A549 (cell line): ENCODE measurements at regions not wholly inside any gene's neighbourhood (a gene's known extent, or its start where the extent isn't known, plus 50 kb on each side); places are given as distances from the start of the nearest gene placed in this dataset.

Experiments
- ATAC-seq, 2 experiments: fragments of 200-7000 bp in 1 of 2; fragments of >200 bp in 1 of 2; cut with Nextera tagmentation in 1 of 2; cut with Tn5 transposase in 1 of 2; 3 replicates each; pipeline versions ENCODE4 v1.8.0 to v1.9.1; 2018 to 2020; ENCODE audit warnings: mild to moderate bottlenecking in 1 of 2, moderate library complexity in 1 of 2
- CTCF ChIA-PET: fragments of 300-600 bp; sonication (Branson Sonifier 250); formaldehyde crosslinking; extraction: SDS; loops from one replicate; lab custom pipeline; 2021; ENCODE audit warnings: antibody characterized with exemption, inconsistent platforms; lab: Yijun Ruan, JAX
- POLR2A ChIA-PET: fragments of 350-600 bp; formaldehyde crosslinking; extraction: SDS; loops from one replicate; lab custom pipeline; 2021; ENCODE audit warnings: antibody characterized with exemption, inconsistent platforms; lab: Yijun Ruan, JAX
- DNase-seq, 2 experiments: peaks; one replicate each; pipeline versions ENCODE4 v3.0.0 to v3.0.0-alpha.2; 2011 to 2016; ENCODE audit warnings: low read depth in 1 of 2, low spot score in 1 of 2
- FAIRE-seq: peaks from 2 replicates; lab custom pipeline; 2011; peaks lifted over from hg19 to GRCh38; lab: Jason Lieb, UNC
- H3K27ac ChIP-seq, 2 experiments: fragments of >200 bp; sonication (Bioruptor Twin); formaldehyde crosslinking; 3 replicates each; pipeline ENCODE4 v1.5.1; 2016 to 2017
- H3K4me1 ChIP-seq: fragments of >200 bp; sonication (Bioruptor Twin); formaldehyde crosslinking; 3 replicates; pipeline ENCODE4 v1.6.1; 2016
- H3K4me2 ChIP-seq: fragments of >200 bp; sonication (Bioruptor Twin); formaldehyde crosslinking; 3 replicates; pipeline ENCODE4 v1.6.1; 2016
- H3K4me3 ChIP-seq: fragments of >200 bp; sonication (Bioruptor Twin); formaldehyde crosslinking; 3 replicates; pipeline ENCODE4 v1.5.1; 2016
- H3K9me3 ChIP-seq: fragments of >200 bp; sonication (Bioruptor Twin); formaldehyde crosslinking; 3 replicates; pipeline ENCODE4 v1.6.1; 2016
- ATOH8 ChIP-seq: fragments of 250-450 bp; sonication (Bioruptor Pico); IDR thresholded peaks from 2 replicates; pipeline ENCODE4 v1.5.0; 2020; ENCODE audit warnings: low read depth, mild to moderate bottlenecking, moderate library complexity
- BHLHE40 ChIP-seq: IDR thresholded peaks from 2 replicates; pipeline ENCODE4 v1.6.1; 2012; ENCODE audit warnings: low read depth, low read length, inconsistent platforms
- CEBPB ChIP-seq, 2 experiments: fragments of >200 bp in 1 of 2; sonication (Bioruptor Twin) in 1 of 2; formaldehyde crosslinking in 1 of 2; IDR thresholded peaks; 2 replicates each; pipeline ENCODE4 v1.6.1; 2012 to 2016
- CHD2 ChIP-seq: fragments of 150-350 bp; IDR thresholded peaks from 2 replicates; pipeline ENCODE4 v1.6.1; 2014; ENCODE audit warnings: low read length; ENCODE audit not compliant: partially characterized antibody
- CHD4 ChIP-seq: fragments of 200-600 bp; sonication (generic); IDR thresholded peaks from 2 replicates; pipeline ENCODE4 v1.6.1; 2016; ENCODE audit warnings: antibody characterized with exemption, mild to moderate bottlenecking, borderline replicate concordance
- EHMT2 ChIP-seq: fragments of 200-600 bp; sonication (generic); IDR thresholded peaks from 2 replicates; pipeline ENCODE4 v1.6.1; 2016; ENCODE audit warnings: antibody characterized with exemption, low read depth, mild to moderate bottlenecking, moderate library complexity
- EP300 ChIP-seq, 2 experiments: fragments of >200 bp; sonication (Bioruptor Twin); formaldehyde crosslinking; IDR thresholded peaks; 2 replicates in 1 of 2; 3 replicates in 1 of 2; pipeline ENCODE4 v1.6.1; 2016 to 2017
- ESRRA ChIP-seq: fragments of 150-350 bp; IDR thresholded peaks from 2 replicates; pipeline ENCODE4 v1.6.1; 2014; ENCODE audit warnings: mild to moderate bottlenecking, low read length, borderline replicate concordance
- FOSL2 ChIP-seq, 2 experiments: fragments of 450-650 bp in 1 of 2; fragments of >200 bp in 1 of 2; sonication (Bioruptor Twin) in 1 of 2; formaldehyde crosslinking; IDR thresholded peaks; 2 replicates each; pipeline versions ENCODE4 v1.5.0 to v1.6.1; 2016 to 2020; ENCODE audit warnings: mild to moderate bottlenecking in 1 of 2, moderate library complexity in 1 of 2
- GATA3 ChIP-seq: IDR thresholded peaks from 2 replicates; pipeline ENCODE4 v1.6.1; 2012; ENCODE audit warnings: borderline replicate concordance
- HES2 ChIP-seq: fragments of >200 bp; sonication (Bioruptor Twin); formaldehyde crosslinking; IDR thresholded peaks from 2 replicates; pipeline ENCODE4 v1.6.1; 2016
- HOXA7 ChIP-seq: fragments of 250-450 bp; sonication (Bioruptor Pico); IDR thresholded peaks from 2 replicates; pipeline ENCODE4 v1.5.0; 2020; ENCODE audit warnings: mild to moderate bottlenecking, moderate library complexity
- JUN ChIP-seq, 2 experiments: fragments of >200 bp; sonication (Bioruptor Twin); formaldehyde crosslinking; IDR thresholded peaks; 2 replicates in 1 of 2; 3 replicates in 1 of 2; pipeline ENCODE4 v1.6.1; 2016 to 2017
- MAZ ChIP-seq: fragments of 150-350 bp; IDR thresholded peaks from 2 replicates; pipeline ENCODE4 v1.6.1; 2014; ENCODE audit warnings: antibody characterized with exemption, low read depth, low read length, borderline replicate concordance
- NFE2L2 ChIP-seq: fragments of 150-350 bp; conservative IDR thresholded peaks from 2 replicates; pipeline ENCODE4 v1.6.1; 2014; ENCODE audit warnings: low read length
- RAD21 ChIP-seq, 2 experiments: fragments of >200 bp in 1 of 2; sonication (Bioruptor Twin) in 1 of 2; formaldehyde crosslinking in 1 of 2; IDR thresholded peaks in 1 of 2; conservative IDR thresholded peaks in 1 of 2; 2 replicates in 1 of 2; 3 replicates in 1 of 2; pipeline ENCODE4 v1.6.1; 2012 to 2018; ENCODE audit warnings: inconsistent platforms in 1 of 2
- RCOR1 ChIP-seq: fragments of 150-350 bp; IDR thresholded peaks from 2 replicates; pipeline ENCODE4 v1.6.1; 2014; ENCODE audit warnings: antibody characterized with exemption, low read length, low read depth
- RNF2 ChIP-seq: fragments of 200-600 bp; sonication (generic); IDR thresholded peaks from 2 replicates; pipeline ENCODE4 v1.6.1; 2016; ENCODE audit warnings: low read depth, mild to moderate bottlenecking, antibody characterized with exemption, moderate library complexity, borderline replicate concordance
- SMC3 ChIP-seq: fragments of >200 bp; sonication (Bioruptor Twin); formaldehyde crosslinking; IDR thresholded peaks from 3 replicates; pipeline ENCODE4 v1.6.1; 2018; ENCODE audit warnings: inconsistent platforms
- TP53 ChIP-seq: fragments of 250-450 bp; sonication (Bioruptor Pico); IDR thresholded peaks from 2 replicates; pipeline ENCODE4 v1.5.0; 2021; ENCODE audit warnings: mild to moderate bottlenecking, moderate library complexity
- ZFP36 ChIP-seq: fragments of 450-650 bp; IDR thresholded peaks from 2 replicates; pipeline ENCODE4 v1.6.1; 2014; ENCODE audit warnings: borderline replicate concordance; ENCODE audit not compliant: partially characterized antibody
- ZSCAN20 ChIP-seq: fragments of 250-450 bp; sonication (Bioruptor Pico); IDR thresholded peaks from 2 replicates; pipeline ENCODE4 v1.8.0; 2022; ENCODE audit warnings: mild to moderate bottlenecking, moderate library complexity
- WGBS: methylation state at CpG from one replicate; pipeline ENCODE4 v1.1.6; 2017; ENCODE audit errors: missing lambda C conversion rate; 5-methylcytosine and 5-hydroxymethylcytosine counted together

GRCh38 chr2:122417114-122417513, 661.7 kb downstream of the TSN start:
- no peaks in the 10 kb centered on the region for H3K9me3 ChIP-seq
- DNase-seq = no peak
- H3K4me1 ChIP-seq = no peaks in the 10 kb centered on the region
- no peak overlapping the region for H3K4me3 ChIP-seq
- WGBS = 0% methylated on average over 1 of the region's 1 CpG
- CTCF ChIA-PET = no interaction called here
- ATAC-seq = no peak
- H3K27ac ChIP-seq = no peak overlapping the region
- H3K4me2 ChIP-seq = no peak overlapping the region
- no peak for FAIRE-seq
- no peak for TF ChIP-seq GATA3
- no peak for TF ChIP-seq BHLHE40
- no peak for TF ChIP-seq FOSL2 (IDR thresholded peaks at IDR 0.05)
- no peak for TF ChIP-seq FOSL2 (CRISPR knock-in tag; IDR thresholded peaks at IDR 0.05)
- TF ChIP-seq CHD4 = no peak
- no peak for TF ChIP-seq JUN (IDR thresholded peaks at IDR 0.05)
- POLR2A ChIA-PET = no interaction called here

DNA sequence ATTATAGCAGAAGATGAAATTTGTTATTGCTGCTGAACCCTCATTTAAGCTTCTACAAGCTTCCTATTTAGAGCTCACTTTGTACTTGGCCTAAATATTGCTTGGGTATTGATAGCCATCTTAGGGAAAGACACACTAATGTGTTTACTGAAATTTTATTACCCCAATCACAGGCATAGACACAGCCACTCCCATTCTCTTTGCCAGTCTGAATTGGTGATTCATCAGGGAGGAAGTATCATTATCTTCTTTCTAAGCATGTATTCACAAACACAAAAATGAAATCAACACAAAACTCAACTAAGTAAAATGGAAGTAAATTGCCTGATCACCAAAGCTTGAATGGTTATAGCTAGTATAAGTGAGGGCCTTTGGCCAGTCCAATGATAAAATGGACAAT, 666.3 kb downstream of the TSN start:
- DNase-seq = no peak
- no peaks in the 10 kb centered on the region for H3K9me3 ChIP-seq
- TF ChIP-seq EHMT2 (no peak), CHD2 (no peak), HOXA7 (CRISPR knock-in tag) (no peak), RNF2 (no peak), ATOH8 (CRISPR knock-in tag) (no peak), ESRRA (no peak), HES2 (no peak), GATA3 (no peak), SMC3 (no peak), RAD21 (conservative IDR thresholded peaks at IDR 0.05 in 1 of 2, IDR thresholded peaks at IDR 0.05 in 1 of 2) (no peak), TP53 (no peak), EP300 (IDR thresholded peaks at IDR 0.05) (no peak), ZFP36 (no peak), RCOR1 (no peak)
- TF ChIP-seq, all 56 proteins: peak for 0
- H3K27ac ChIP-seq = no peak overlapping the region
- FAIRE-seq = no peak
- ATAC-seq = no peak
- H3K4me1 ChIP-seq = no peaks in the 10 kb centered on the region
- H3K4me3 ChIP-seq = no peak overlapping the region
- POLR2A ChIA-PET = no interaction called here
- CTCF ChIA-PET = no interaction called here
- H3K4me2 ChIP-seq = no peak overlapping the region

DNA sequence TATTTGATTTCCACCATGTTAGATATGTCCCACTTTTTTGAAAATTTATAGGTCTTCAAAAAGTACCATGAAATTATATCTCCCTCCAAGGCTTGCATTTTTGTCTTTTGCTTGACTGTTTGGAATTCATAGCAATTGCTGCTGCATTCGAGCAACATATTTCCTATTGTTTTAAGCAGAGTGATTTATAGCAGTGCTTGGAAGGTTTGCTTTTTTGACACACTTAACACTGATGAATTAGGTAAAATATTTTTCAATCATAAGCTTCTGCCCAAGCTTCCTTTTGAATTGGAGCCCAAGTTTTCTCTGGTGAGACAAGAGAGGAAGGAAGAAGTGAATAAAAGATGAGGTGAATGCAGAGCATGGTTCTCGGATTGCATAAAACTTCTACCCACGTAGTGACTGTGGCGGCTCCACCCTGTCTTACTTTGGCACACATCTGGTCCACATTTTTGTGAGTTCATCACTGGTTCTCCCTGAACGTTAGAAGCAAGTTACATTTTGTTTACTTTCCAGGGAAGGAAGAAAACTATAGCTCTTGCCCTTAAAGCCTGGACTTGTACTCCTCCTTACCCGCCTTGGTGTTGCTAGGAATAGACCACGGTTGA, 667.0 kb downstream of the TSN start:
- DNase-seq (no peak), ATAC-seq (no peak), FAIRE-seq (no peak)
- 24% methylated on average over 7 of the region's 7 CpGs for WGBS
- CTCF ChIA-PET = no interaction called here
- no peak overlapping the region for H3K4me2 ChIP-seq
- no peak overlapping the region for H3K27ac ChIP-seq
- H3K4me1 ChIP-seq = no peaks in the 10 kb centered on the region
- H3K9me3 ChIP-seq = no peaks in the 10 kb centered on the region
- no peak for TF ChIP-seq RNF2
- POLR2A ChIA-PET = no interaction called here
- no peak overlapping the region for H3K4me3 ChIP-seq

DNA sequence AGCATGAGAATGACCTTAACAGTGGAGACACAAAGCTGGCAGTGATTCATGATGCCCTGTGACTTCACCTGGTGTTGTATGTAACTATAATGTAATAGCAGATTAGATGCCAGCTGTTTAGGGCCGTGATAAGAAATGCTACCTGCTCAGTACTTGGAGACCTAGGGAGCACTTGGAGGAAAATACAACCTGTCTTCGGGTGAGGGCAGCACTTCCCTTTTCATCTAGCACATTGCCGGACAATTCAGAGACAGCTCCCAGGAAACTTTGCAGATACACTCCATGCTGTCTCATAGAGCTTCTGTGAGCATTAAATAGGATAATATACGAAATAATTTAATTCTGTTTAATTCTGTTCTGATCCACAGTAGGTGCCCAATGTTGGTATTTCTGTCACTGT, 668.5 kb downstream of the TSN start:
- no peak overlapping the region for H3K27ac ChIP-seq
- ATAC-seq (no peak), DNase-seq (no peak), FAIRE-seq (no peak)
- POLR2A ChIA-PET = no interaction called here
- no peaks in the 10 kb centered on the region for H3K9me3 ChIP-seq
- H3K4me3 ChIP-seq = no peak overlapping the region
- CTCF ChIA-PET = no interaction called here
- H3K4me1 ChIP-seq = no peaks in the 10 kb centered on the region
- H3K4me2 ChIP-seq = no peak overlapping the region
- 8% methylated on average over 4 of the region's 4 CpGs for WGBS
- TF ChIP-seq NFE2L2 (no peak), ZSCAN20 (CRISPR knock-in tag) (no peak), MAZ (no peak), CEBPB (IDR thresholded peaks at IDR 0.05) (no peak)
